Keratinocyte (primary cell): ENCODE measurements at regions not wholly inside any gene's neighbourhood (a gene's known extent, or its start where the extent isn't known, plus 50 kb on each side); places are given as distances from the start of the nearest gene placed in this dataset.

Experiments used
- DNase-seq: peaks from one replicate; pipeline ENCODE4 v3.0.0-alpha.2; 2011; ENCODE audit warnings: low read depth, missing footprints, low spot score
- FAIRE-seq: peaks from 2 replicates; lab custom pipeline; 2011; peaks lifted over from hg19 to GRCh38; lab: Jason Lieb, UNC
- H2AFZ ChIP-seq: 2 replicates; pipeline ENCODE4 v1.6.0; 2012; ENCODE audit warnings: low read length, control low read depth, inconsistent platforms; ENCODE audit not compliant: control insufficient read depth
- H3K27ac ChIP-seq: 2 replicates; pipeline ENCODE4 v1.5.1; 2011; ENCODE audit warnings: low read length; ENCODE audit not compliant: control insufficient read depth, insufficient read depth
- H3K27me3 ChIP-seq: 3 replicates; pipeline ENCODE4 v1.6.0; 2011; ENCODE audit warnings: low read length; ENCODE audit not compliant: control insufficient read depth, insufficient read depth; ENCODE audit errors: extremely low read depth
- H3K36me3 ChIP-seq, 2 experiments: 2 replicates in 1 of 2; 3 replicates in 1 of 2; pipeline ENCODE4 v1.5.1; 2011; ENCODE audit warnings: low read length in 2 of 2, mild to moderate bottlenecking in 1 of 2; ENCODE audit not compliant: control insufficient read depth in 2 of 2, insufficient read depth in 2 of 2; ENCODE audit errors: extremely low read depth in 1 of 2
- H3K4me1 ChIP-seq: 3 replicates; pipeline ENCODE4 v1.5.1; 2011; ENCODE audit warnings: low read length; ENCODE audit not compliant: control insufficient read depth, insufficient read depth; ENCODE audit errors: extremely low read depth
- H3K4me2 ChIP-seq: 3 replicates; pipeline ENCODE4 v1.6.0; 2011; ENCODE audit warnings: low read depth, low read length; ENCODE audit not compliant: control insufficient read depth, insufficient read depth; ENCODE audit errors: extremely low read depth
- H3K4me3 ChIP-seq, 3 experiments: fragments of 200-600 bp in 1 of 3; sonication (generic) in 1 of 3; 2 replicates in 2 of 3; 3 replicates in 1 of 3; pipeline ENCODE4 v1.5.1; 2011 to 2016; ENCODE audit warnings: low read length in 3 of 3, mild to moderate bottlenecking in 3 of 3, control low read depth in 2 of 3, inconsistent platforms in 1 of 3, low read depth in 1 of 3, mixed read lengths in 1 of 3, mixed run types in 1 of 3, moderate library complexity in 1 of 3; ENCODE audit not compliant: control insufficient read depth in 2 of 3, insufficient read depth in 2 of 3; ENCODE audit errors: extremely low read depth in 1 of 3
- H3K79me2 ChIP-seq: 2 replicates; pipeline ENCODE4 v1.6.0; 2012; ENCODE audit warnings: low read length; ENCODE audit not compliant: control insufficient read depth, insufficient read depth
- H3K9ac ChIP-seq: 3 replicates; pipeline ENCODE4 v1.6.0; 2011; ENCODE audit warnings: low read length; ENCODE audit not compliant: control insufficient read depth, insufficient read depth; ENCODE audit errors: extremely low read depth
- H3K9me1 ChIP-seq: 3 replicates; pipeline ENCODE4 v1.6.0; 2011; ENCODE audit warnings: low read length; ENCODE audit not compliant: control insufficient read depth, insufficient read depth; ENCODE audit errors: extremely low read depth
- H3K9me3 ChIP-seq: 2 replicates; pipeline ENCODE4 v1.5.1; 2012; ENCODE audit warnings: low read depth, low read length; ENCODE audit not compliant: control insufficient read depth
- H4K20me1 ChIP-seq: 3 replicates; pipeline ENCODE4 v1.6.0; 2011; ENCODE audit warnings: low read length; ENCODE audit not compliant: control insufficient read depth, insufficient read depth; ENCODE audit errors: extremely low read depth
- CTCF ChIP-seq, 3 experiments: IDR thresholded peaks in 1 of 3; conservative IDR thresholded peaks in 1 of 3; optimal IDR thresholded peaks in 1 of 3; 2 replicates in 2 of 3; 3 replicates in 1 of 3; pipeline versions ENCODE3 to v1.5.1; 2011; ENCODE audit warnings: low read length in 3 of 3, mild to moderate bottlenecking in 3 of 3, moderate library complexity in 2 of 3, control low read depth in 1 of 3, inconsistent platforms in 1 of 3; ENCODE audit not compliant: insufficient read depth in 2 of 3; ENCODE audit errors: extremely low read depth in 1 of 3
- EZH2 ChIP-seq: IDR thresholded peaks from one replicate; pipeline ENCODE4 v1.6.1; 2012; ENCODE audit warnings: inconsistent platforms, mild to moderate bottlenecking, low read length, moderate library complexity
- dilution Hi-C: fragments of 300-500 bp; cut with MboI; formaldehyde crosslinking; loops from one replicate; pipeline ENCODE4 v1.7.0; 2020; ENCODE audit warnings: low sequenced_read_pairs; ENCODE audit not compliant: extremely low pct_ligation_motif_present

- no peak overlapping the region for H3K9ac ChIP-seq
- no peaks in the 10 kb centered on the region for H3K9me3 ChIP-seq
- H2AFZ ChIP-seq, result no peak overlapping the region
- TF ChIP-seq EZH2 (no peak), CTCF (optimal IDR thresholded peaks at IDR 0.05 in 1 of 3, IDR thresholded peaks at IDR 0.05 in 1 of 3, conservative IDR thresholded peaks at IDR 0.05 in 1 of 3; ENCODE audit: extremely low read depth in 1 of 3, insufficient read depth in 2 of 3, low read length in 3 of 3) (no peak)
- dilution Hi-C loops, result no loop called here
- no peaks in the 10 kb centered on the region for H3K79me2 ChIP-seq
- H3K9me1 ChIP-seq, result no peaks in the 10 kb centered on the region
- FAIRE-seq, result no peak
- H3K4me1 ChIP-seq, result no peaks in the 10 kb centered on the region
- no peaks in the 10 kb centered on the region for H3K27me3 ChIP-seq
- no peak overlapping the region for H3K4me3 ChIP-seq
- H3K27ac ChIP-seq, result no peak overlapping the region
- no peaks in the 10 kb centered on the region for H3K36me3 ChIP-seq
- H4K20me1 ChIP-seq, result no peaks in the 10 kb centered on the region
- no peak overlapping the region for H3K4me2 ChIP-seq
- no peak for DNase-seq
These were observed 136.9 kb downstream of the SNX10 start for GRCh38 chr7:26428571-26428970.

- Histone ChIP-seq H3K4me3 (no peak overlapping the region), H3K27ac (no peak overlapping the region), H2AFZ (no peak overlapping the region), H4K20me1 (no peaks in the 10 kb centered on the region), H3K4me1 (no peaks in the 10 kb centered on the region), H3K79me2 (no peaks in the 10 kb centered on the region), H3K9ac (no peak overlapping the region), H3K36me3 (no peaks in the 10 kb centered on the region), H3K9me3 (no peaks in the 10 kb centered on the region), H3K4me2 (no peak overlapping the region), H3K9me1 (no peaks in the 10 kb centered on the region), H3K27me3 (no peaks in the 10 kb centered on the region)
- FAIRE-seq, result no peak
- no peak for DNase-seq
- TF ChIP-seq CTCF (optimal IDR thresholded peaks at IDR 0.05 in 1 of 3, IDR thresholded peaks at IDR 0.05 in 1 of 3, conservative IDR thresholded peaks at IDR 0.05 in 1 of 3; ENCODE audit: extremely low read depth in 1 of 3, insufficient read depth in 2 of 3, low read length in 3 of 3) (no peak), EZH2 (no peak)
- dilution Hi-C loops, result no loop called here
These were observed 137.5 kb downstream of the SNX10 start for GRCh38 chr7:26429168-26429567.
